ENCODE measurements at regions not wholly inside any gene's neighbourhood (a gene's known extent, or its start where the extent isn't known, plus 50 kb on each side); places are given as distances from the start of the nearest gene placed in this dataset.
"Not testable (repeated sequence)": the region's sequence is repeated elsewhere in the genome, so short reads cannot be mapped to it uniquely, and the experiment has no call there.

DNA sequence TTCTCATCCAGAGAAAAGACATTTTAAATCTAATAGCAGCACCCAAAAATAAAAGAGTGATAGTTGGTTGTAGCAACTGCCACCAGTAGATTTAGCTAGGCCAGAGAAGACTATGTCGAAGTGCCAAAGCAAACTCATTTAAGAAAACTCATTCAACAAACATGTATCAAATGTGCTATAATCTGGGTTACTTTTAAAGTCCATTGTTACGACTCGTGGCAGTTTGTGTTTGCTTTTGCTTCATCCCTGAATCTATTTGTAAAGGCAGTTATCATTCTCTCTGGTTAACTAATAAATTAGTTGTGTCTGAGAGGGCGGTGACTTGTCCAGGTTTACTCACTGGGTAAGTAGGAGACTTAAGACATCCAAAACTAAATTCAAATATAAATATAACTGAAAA, 159.4 kb downstream of the ZIC4 start:
- TF ChIP-seq SRF (IDR thresholded peaks at IDR 0.05; ENCODE audit: low read depth) (no peak), SP1 (IDR thresholded peaks at IDR 0.05; ENCODE audit: low read depth) (no peak), ZBTB33 (IDR thresholded peaks at IDR 0.05; ENCODE audit: extremely low read depth, insufficient replicate concordance, low read length) (no peak), EZH2 (IDR thresholded peaks at IDR 0.05) (no peak), ZNF274 (IDR thresholded peaks at IDR 0.05; ENCODE audit: low read depth, low read length) (no peak), EZH2phosphoT487 (IDR thresholded peaks at IDR 0.05; ENCODE audit: borderline replicate concordance) (no peak), CBX3 (IDR thresholded peaks at IDR 0.05; ENCODE audit: low read depth) (no peak), RAD21 (IDR thresholded peaks at IDR 0.05; ENCODE audit: low read depth) (no peak), ELF1 (IDR thresholded peaks at IDR 0.05; ENCODE audit: borderline replicate concordance, low read depth) (no peak), POLR2AphosphoS5 (IDR thresholded peaks at IDR 0.05; ENCODE audit: low read depth, low read length) (no peak), JUND (IDR thresholded peaks at IDR 0.05) (no peak), ZFX (IDR thresholded peaks at IDR 0.05) (no peak), YY1 (IDR thresholded peaks at IDR 0.05; ENCODE audit: extremely low read depth, insufficient replicate concordance, low read depth, low read length) (no peak), POLR2A (IDR thresholded peaks at IDR 0.05; ENCODE audit: borderline replicate concordance, extremely low read depth, insufficient read depth, insufficient read length) (no peak)
- TF ChIP-seq, protein P1, sequence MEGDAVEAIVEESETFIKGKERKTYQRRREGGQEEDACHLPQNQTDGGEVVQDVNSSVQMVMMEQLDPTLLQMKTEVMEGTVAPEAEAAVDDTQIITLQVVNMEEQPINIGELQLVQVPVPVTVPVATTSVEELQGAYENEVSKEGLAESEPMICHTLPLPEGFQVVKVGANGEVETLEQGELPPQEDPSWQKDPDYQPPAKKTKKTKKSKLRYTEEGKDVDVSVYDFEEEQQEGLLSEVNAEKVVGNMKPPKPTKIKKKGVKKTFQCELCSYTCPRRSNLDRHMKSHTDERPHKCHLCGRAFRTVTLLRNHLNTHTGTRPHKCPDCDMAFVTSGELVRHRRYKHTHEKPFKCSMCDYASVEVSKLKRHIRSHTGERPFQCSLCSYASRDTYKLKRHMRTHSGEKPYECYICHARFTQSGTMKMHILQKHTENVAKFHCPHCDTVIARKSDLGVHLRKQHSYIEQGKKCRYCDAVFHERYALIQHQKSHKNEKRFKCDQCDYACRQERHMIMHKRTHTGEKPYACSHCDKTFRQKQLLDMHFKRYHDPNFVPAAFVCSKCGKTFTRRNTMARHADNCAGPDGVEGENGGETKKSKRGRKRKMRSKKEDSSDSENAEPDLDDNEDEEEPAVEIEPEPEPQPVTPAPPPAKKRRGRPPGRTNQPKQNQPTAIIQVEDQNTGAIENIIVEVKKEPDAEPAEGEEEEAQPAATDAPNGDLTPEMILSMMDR (IDR thresholded peaks at IDR 0.05 in 2 of 3, conservative IDR thresholded peaks at IDR 0.05 in 1 of 3; ENCODE audit: borderline replicate concordance in 1 of 3, insufficient read depth in 1 of 3, low read depth in 2 of 3, low read length in 2 of 3): no peak
- Histone ChIP-seq H3K9ac (ENCODE audit: low read length) (no peak overlapping the region), H3K4me3 (replicated peaks in 1 of 2; ENCODE audit: low read depth in 1 of 2, low read length in 2 of 2) (no peak overlapping the region), H3K27ac (ENCODE audit: low read depth, low read length) (no peak overlapping the region), H3K36me3 (ENCODE audit: control insufficient read depth in 1 of 2, insufficient read depth in 2 of 2, low read length in 2 of 2) (no peaks in the 10 kb centered on the region), H3K27me3 (ENCODE audit: insufficient read depth, low read length) (no peaks in the 10 kb centered on the region), H2AFZ (ENCODE audit: low read depth, low read length, poor library complexity, severe bottlenecking) (no peak overlapping the region), H3K9me2 (ENCODE audit: insufficient read depth) (no peaks in the 10 kb centered on the region), H4K20me1 (ENCODE audit: insufficient read depth) (no peaks in the 10 kb centered on the region), H3K9me3 (ENCODE audit: control insufficient read depth in 1 of 2, insufficient read depth in 1 of 2, low read depth in 1 of 2, low read length in 2 of 2) (no peaks in the 10 kb centered on the region), H3K4me1 (ENCODE audit: control insufficient read depth in 1 of 2, insufficient read depth in 2 of 2, low read length in 2 of 2) (no peaks in the 10 kb centered on the region), H3K79me2 (ENCODE audit: insufficient read depth, low read length) (no peaks in the 10 kb centered on the region), H3K4me2 (ENCODE audit: low read length) (no peak overlapping the region)
- CTCF ChIA-PET: no interaction called here
- ATAC-seq (no peak), DNase-seq (ENCODE audit: low read depth, low spot score) (no peak)
- POLR2A ChIA-PET: no interaction called here
- BruUV-seq (replicated peaks): no TSS peak
- RAD21 ChIA-PET (ENCODE audit: low non-redundant PET in 1 of 2, low total read pairs in 2 of 2, uncharacterized antibody in 2 of 2, unreplicated experiment in 2 of 2): no interaction called here
- intact Hi-C loops (cut with micrococcal nuclease): no loop called here

DNA sequence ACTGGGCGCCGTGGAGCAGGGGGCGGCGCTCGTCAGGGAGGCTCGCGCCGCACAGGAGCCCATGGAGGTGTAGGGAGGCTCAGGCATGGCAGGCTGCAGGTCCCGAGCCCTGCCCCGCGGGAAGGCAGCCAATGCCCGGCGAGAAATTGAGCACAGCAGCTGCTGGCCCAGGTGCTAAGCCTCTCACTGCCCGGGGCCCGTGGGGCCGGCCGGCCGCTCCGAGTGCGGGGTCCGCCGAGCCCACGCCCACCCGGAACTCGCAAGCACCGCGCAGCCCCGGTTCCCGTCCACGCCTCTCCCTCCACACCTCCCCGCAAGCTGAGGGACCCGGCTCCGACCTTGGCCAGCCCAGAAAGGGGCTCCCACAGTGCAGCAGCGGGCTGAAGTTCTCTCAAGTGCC, 160.7 kb downstream of the ZIC4 start:
- H3K9me3 ChIP-seq (ENCODE audit: control insufficient read depth in 1 of 2, insufficient read depth in 1 of 2, low read depth in 1 of 2, low read length in 2 of 2); RAD21 ChIA-PET (ENCODE audit: low non-redundant PET in 1 of 2, low total read pairs in 2 of 2, uncharacterized antibody in 2 of 2, unreplicated experiment in 2 of 2); DNase-seq (ENCODE audit: low read depth, low spot score); H2AFZ ChIP-seq (ENCODE audit: low read depth, low read length, poor library complexity, severe bottlenecking); H3K79me2 ChIP-seq (ENCODE audit: insufficient read depth, low read length); POLR2A ChIA-PET; intact Hi-C loops (cut with micrococcal nuclease); H3K9ac ChIP-seq (ENCODE audit: low read length); H3K4me2 ChIP-seq (ENCODE audit: low read length); CTCF ChIA-PET; H3K36me3 ChIP-seq (ENCODE audit: control insufficient read depth in 1 of 2, insufficient read depth in 2 of 2, low read length in 2 of 2); BruUV-seq (replicated peaks); H4K20me1 ChIP-seq (ENCODE audit: insufficient read depth); H3K9me2 ChIP-seq (ENCODE audit: insufficient read depth); H3K4me3 ChIP-seq (replicated peaks in 1 of 2; ENCODE audit: low read depth in 1 of 2, low read length in 2 of 2); H3K27ac ChIP-seq (ENCODE audit: low read depth, low read length); ATAC-seq; H3K4me1 ChIP-seq (ENCODE audit: control insufficient read depth in 1 of 2, insufficient read depth in 2 of 2, low read length in 2 of 2); H3K27me3 ChIP-seq (ENCODE audit: insufficient read depth, low read length): not testable (repeated sequence)
